Kidney (tissue), 13 donors: ENCODE measurements at regions not wholly inside any gene's neighbourhood (a gene's known extent, or its start where the extent isn't known, plus 50 kb on each side); places are given as distances from the start of the nearest gene placed in this dataset.

Experiments used
- DNase-seq, 5 donors: peaks; one replicate each; pipeline ENCODE4 v3.0.0-alpha.2; 2013 to 2020
- FAIRE-seq: peaks from 2 replicates; lab custom pipeline; 2012; peaks lifted over from hg19 to GRCh38; lab: Jason Lieb, UNC
- H3K27ac ChIP-seq, 2 donors: one replicate each; pipeline ENCODE4 v1.7.0; 2013; ENCODE audit warnings: low read depth in 2 of 2, low read length in 2 of 2, inconsistent platforms in 1 of 2
- H3K27me3 ChIP-seq: one replicate; pipeline ENCODE4 v1.7.1; 2013; ENCODE audit warnings: low read length, inconsistent platforms; ENCODE audit not compliant: control insufficient read depth, insufficient read depth
- H3K36me3 ChIP-seq, 3 donors: one replicate each; pipeline versions ENCODE4 v1.7.0 to v1.7.1; 2013; ENCODE audit warnings: low read length in 3 of 3, control low read depth in 1 of 3, inconsistent platforms in 1 of 3; ENCODE audit not compliant: insufficient read depth in 3 of 3, control insufficient read depth in 2 of 3
- H3K4me1 ChIP-seq, 3 donors: one replicate each; pipeline versions ENCODE4 v1.7.0 to v1.7.1; 2013; ENCODE audit warnings: low read length in 3 of 3, inconsistent platforms in 1 of 3, low read depth in 1 of 3; ENCODE audit not compliant: control insufficient read depth in 2 of 3, insufficient read depth in 2 of 3
- H3K4me3 ChIP-seq, 3 donors: one replicate each; pipeline versions ENCODE4 v1.7.0 to v1.8.1; 2013; ENCODE audit warnings: low read length in 3 of 3, control low read depth in 1 of 3, inconsistent platforms in 1 of 3
- H3K9ac ChIP-seq, 3 donors: one replicate each; pipeline versions ENCODE4 v1.7.0 to v1.7.1; 2013; ENCODE audit warnings: low read length in 3 of 3, control low read depth in 1 of 3, inconsistent platforms in 1 of 3
- H3K9me3 ChIP-seq, 3 donors: one replicate each; pipeline versions ENCODE4 v1.7.0 to v1.7.1; 2013; ENCODE audit warnings: low read length in 3 of 3, control low read depth in 1 of 3, inconsistent platforms in 1 of 3; ENCODE audit not compliant: control insufficient read depth in 2 of 3, insufficient read depth in 1 of 3
- CTCF ChIP-seq: IDR thresholded peaks from 3 replicates; pipeline ENCODE4 v1.5.1; 2012; ENCODE audit warnings: mild to moderate bottlenecking, moderate library complexity, borderline replicate concordance; ENCODE audit not compliant: insufficient read depth; ENCODE audit errors: extremely low read depth
- intact Hi-C: fragments of 100-400 bp; cut with DNase I; formaldehyde crosslinking; loops from one replicate; pipeline ENCODE4 v1.11.1; 2022
- donor health status: control.
- donor health status: control.
- donor health status: control.
- donor health status: control.
- donor health status: control.
- donor health status: DM: yes; HTN: yes; CAD: no.
- donor health status: Normal renal cell carcinoma (clear cell type).

- no peaks in the 10 kb centered on the region for H3K36me3 ChIP-seq
- H3K9ac ChIP-seq, result no peak overlapping the region
- H3K27me3 ChIP-seq, result no peaks in the 10 kb centered on the region
- no peak for DNase-seq
- H3K4me1 ChIP-seq, result no peaks in the 10 kb centered on the region
- TF ChIP-seq CTCF, result no peak
- no peak for FAIRE-seq
- intact Hi-C loops, result no loop called here
- H3K9me3 ChIP-seq, result no peaks in the 10 kb centered on the region
- H3K27ac ChIP-seq, result no peak overlapping the region
- H3K4me3 ChIP-seq, result no peak overlapping the region
Observed at GRCh38 chr5:124554746-124555578, 191.5 kb downstream of the ZNF608 start.

GRCh38 chr5:124553911-124554310 is 192.5 kb downstream of the ZNF608 start:
- Histone ChIP-seq H3K36me3 (no peaks in the 10 kb centered on the region), H3K4me3 (no peak overlapping the region), H3K4me1 (no peaks in the 10 kb centered on the region), H3K9ac (no peak overlapping the region), H3K27me3 (no peaks in the 10 kb centered on the region), H3K9me3 (no peaks in the 10 kb centered on the region), H3K27ac (no peak overlapping the region)
- DNase-seq (no peak), FAIRE-seq (no peak)
- intact Hi-C loops, result no loop called here
- no peak for TF ChIP-seq CTCF

GRCh38 chr5:124552526-124552925 is 193.9 kb downstream of the ZNF608 start:
- no peak overlapping the region for H3K9ac ChIP-seq
- FAIRE-seq (no peak), DNase-seq (no peak)
- no peaks in the 10 kb centered on the region for H3K9me3 ChIP-seq
- H3K27me3 ChIP-seq, result no peaks in the 10 kb centered on the region
- H3K36me3 ChIP-seq, result no peaks in the 10 kb centered on the region
- TF ChIP-seq CTCF, result no peak
- no peak overlapping the region for H3K4me3 ChIP-seq
- intact Hi-C loops, result no loop called here
- no peak overlapping the region for H3K27ac ChIP-seq
- no peaks in the 10 kb centered on the region for H3K4me1 ChIP-seq
